HL-60 (cell line): ENCODE measurements at regions not wholly inside any gene's neighbourhood (a gene's known extent, or its start where the extent isn't known, plus 50 kb on each side); places are given as distances from the start of the nearest gene placed in this dataset.

Source experiments
- DNase-seq, 2 experiments: peaks; one replicate each; pipeline ENCODE4 v3.0.0-alpha.2; 2010 to 2020; ENCODE audit warnings: low read depth in 1 of 2, low spot score in 1 of 2
- H3K27ac ChIP-seq: fragments of 250-450 bp; sonication (Bioruptor Pico); replicated peaks from 2 replicates; pipeline ENCODE4 v1.5.1; 2020; ENCODE audit warnings: mild to moderate bottlenecking, moderate library complexity
- H3K27me3 ChIP-seq: fragments of 250-450 bp; sonication (Bioruptor Pico); 2 replicates; pipeline ENCODE4 v1.5.1; 2021; ENCODE audit warnings: mild to moderate bottlenecking, moderate library complexity; ENCODE audit not compliant: insufficient read depth, poor library complexity, severe bottlenecking
- H3K4me3 ChIP-seq: replicated peaks from 2 replicates; pipeline ENCODE4 v1.5.1; 2011; ENCODE audit warnings: mild to moderate bottlenecking, control low read depth, low read length; ENCODE audit not compliant: insufficient read depth
- GABPA ChIP-seq: IDR thresholded peaks from 2 replicates; pipeline ENCODE4 v1.6.1; 2012; ENCODE audit warnings: low read depth
- POLR2AphosphoS5 ChIP-seq: IDR thresholded peaks from 2 replicates; pipeline ENCODE4 v1.6.1; 2012; ENCODE audit warnings: low read depth
- REST ChIP-seq: IDR thresholded peaks from 2 replicates; pipeline ENCODE4 v1.6.1; 2012; ENCODE audit warnings: low read depth; ENCODE audit not compliant: insufficient replicate concordance
- SPI1 ChIP-seq: IDR thresholded peaks from 2 replicates; pipeline ENCODE4 v1.6.1; 2012; ENCODE audit warnings: low read depth, mild to moderate bottlenecking, borderline replicate concordance
- TF ChIP-seq, protein P1 (sequence below): IDR thresholded peaks from one replicate; pipeline ENCODE4 v1.5.1; 2011; ENCODE audit warnings: low read length, control low read depth, inconsistent platforms; ENCODE audit not compliant: insufficient read depth

- H3K4me3 ChIP-seq, result no peak overlapping the region
- H3K27me3 ChIP-seq, result no peaks in the 10 kb centered on the region
- H3K27ac ChIP-seq, result no peak overlapping the region
- DNase-seq, result no peak
- TF ChIP-seq GABPA (no peak), POLR2AphosphoS5 (no peak), SPI1 (no peak), REST (no peak)
- TF ChIP-seq, protein P1, sequence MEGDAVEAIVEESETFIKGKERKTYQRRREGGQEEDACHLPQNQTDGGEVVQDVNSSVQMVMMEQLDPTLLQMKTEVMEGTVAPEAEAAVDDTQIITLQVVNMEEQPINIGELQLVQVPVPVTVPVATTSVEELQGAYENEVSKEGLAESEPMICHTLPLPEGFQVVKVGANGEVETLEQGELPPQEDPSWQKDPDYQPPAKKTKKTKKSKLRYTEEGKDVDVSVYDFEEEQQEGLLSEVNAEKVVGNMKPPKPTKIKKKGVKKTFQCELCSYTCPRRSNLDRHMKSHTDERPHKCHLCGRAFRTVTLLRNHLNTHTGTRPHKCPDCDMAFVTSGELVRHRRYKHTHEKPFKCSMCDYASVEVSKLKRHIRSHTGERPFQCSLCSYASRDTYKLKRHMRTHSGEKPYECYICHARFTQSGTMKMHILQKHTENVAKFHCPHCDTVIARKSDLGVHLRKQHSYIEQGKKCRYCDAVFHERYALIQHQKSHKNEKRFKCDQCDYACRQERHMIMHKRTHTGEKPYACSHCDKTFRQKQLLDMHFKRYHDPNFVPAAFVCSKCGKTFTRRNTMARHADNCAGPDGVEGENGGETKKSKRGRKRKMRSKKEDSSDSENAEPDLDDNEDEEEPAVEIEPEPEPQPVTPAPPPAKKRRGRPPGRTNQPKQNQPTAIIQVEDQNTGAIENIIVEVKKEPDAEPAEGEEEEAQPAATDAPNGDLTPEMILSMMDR, result no peak
Measured at GRCh38 chr12:29880987-29881386, 97.2 kb upstream of the TMTC1 start.

DNA sequence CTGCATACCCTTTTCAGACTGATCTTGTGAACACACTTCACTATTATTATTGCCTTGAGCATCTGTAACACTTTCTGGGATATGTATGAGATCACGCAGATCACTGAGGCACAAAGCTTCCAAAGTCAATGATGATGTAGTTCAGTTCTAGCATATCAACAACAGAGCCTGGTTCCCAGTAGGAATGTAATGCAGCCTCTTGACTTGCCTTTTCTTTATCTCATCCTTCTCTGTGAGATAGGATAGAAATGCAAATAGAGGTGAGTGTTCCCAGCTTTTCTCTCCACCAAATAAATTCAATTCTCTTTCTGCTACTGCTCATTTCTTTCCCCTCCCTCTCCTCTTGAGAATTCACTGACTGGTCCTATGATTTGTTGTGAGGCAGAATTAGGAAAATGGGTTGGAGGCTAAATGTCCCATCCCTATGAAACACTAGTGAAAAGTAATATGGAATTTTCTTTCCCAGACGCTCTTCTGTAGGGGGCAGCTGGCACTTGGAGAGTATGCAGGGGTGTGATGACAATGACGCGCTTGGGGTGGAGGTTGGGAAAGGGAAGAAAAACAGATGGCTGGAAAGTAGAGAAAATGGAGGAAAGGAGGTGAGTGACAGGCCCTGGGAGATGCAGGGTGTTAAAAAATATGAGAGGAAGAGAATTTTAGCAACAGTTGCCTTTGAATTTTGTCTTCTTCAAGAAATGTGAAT lies 96.0 kb upstream of the TMTC1 start:
- DNase-seq, result no peak
- H3K27me3 ChIP-seq, result no peaks in the 10 kb centered on the region
- no peak for TF ChIP-seq POLR2AphosphoS5
- TF ChIP-seq REST, result no peak
- no peak for TF ChIP-seq SPI1
- no peak for TF ChIP-seq GABPA
- TF ChIP-seq, protein P1, result no peak
- no peak overlapping the region for H3K4me3 ChIP-seq
- no peak overlapping the region for H3K27ac ChIP-seq

DNA sequence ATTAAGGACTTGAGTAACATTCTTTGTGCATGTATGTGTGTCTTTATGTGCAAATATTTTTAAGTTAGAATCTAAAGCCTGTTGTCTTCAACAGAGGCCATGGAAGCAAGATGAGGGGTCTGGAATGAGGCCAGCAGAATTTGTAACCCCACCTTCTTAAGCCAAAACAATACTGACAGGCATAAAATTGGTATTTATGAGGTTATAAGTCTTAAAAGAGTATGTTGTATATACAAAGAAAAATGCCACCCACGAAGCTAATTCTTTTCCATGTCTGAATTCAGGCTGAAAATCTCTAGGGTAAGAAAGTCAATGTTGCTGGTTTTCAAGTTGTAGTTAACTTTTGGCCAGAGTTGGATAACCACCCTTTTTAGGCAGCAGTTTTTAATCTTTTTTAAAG lies 86.2 kb upstream of the TMTC1 start:
- no peaks in the 10 kb centered on the region for H3K27me3 ChIP-seq
- H3K4me3 ChIP-seq, result no peak overlapping the region
- TF ChIP-seq POLR2AphosphoS5 (no peak), REST (no peak), GABPA (no peak), SPI1 (no peak)
- TF ChIP-seq, protein P1, result no peak
- H3K27ac ChIP-seq, result no peak overlapping the region
- no peak for DNase-seq
